Type B pancreatic cell (in vitro differentiated cells): ENCODE measurements at regions not wholly inside any gene's neighbourhood (a gene's known extent, or its start where the extent isn't known, plus 50 kb on each side); places are given as distances from the start of the nearest gene placed in this dataset.

Experiments used
- DNase-seq: peaks from one replicate; pipeline ENCODE4 v3.0.0; 2021; ENCODE audit warnings: mixed read lengths; ENCODE audit not compliant: unreplicated experiment; ENCODE audit errors: extremely low spot score
- H3K27ac Mint-ChIP-seq: 2 replicates; pipeline ENCODE4 v1.8.0; 2021; ENCODE audit warnings: mild to moderate bottlenecking, mixed read lengths
- H3K27me3 Mint-ChIP-seq: 2 replicates; pipeline ENCODE4 v1.8.0; 2021; ENCODE audit warnings: mixed read lengths
- H3K36me3 Mint-ChIP-seq: 2 replicates; pipeline ENCODE4 v1.8.0; 2021; ENCODE audit warnings: mixed read lengths
- H3K4me1 Mint-ChIP-seq: one replicate; pipeline ENCODE4 v1.8.0; 2021; ENCODE audit warnings: mixed read lengths; ENCODE audit not compliant: unreplicated experiment
- H3K4me3 Mint-ChIP-seq: 2 replicates; pipeline ENCODE4 v1.8.0; 2021; ENCODE audit warnings: mild to moderate bottlenecking, mixed read lengths
- H3K9me3 Mint-ChIP-seq: 2 replicates; pipeline ENCODE4 v1.8.0; 2021; ENCODE audit warnings: mixed read lengths
- CTCF ChIP-seq: fragments of 200-600 bp; sonication (generic); conservative IDR thresholded peaks from 2 replicates; pipeline ENCODE4 v1.5.0; 2021; ENCODE audit warnings: antibody characterized with exemption, mild to moderate bottlenecking

DNA sequence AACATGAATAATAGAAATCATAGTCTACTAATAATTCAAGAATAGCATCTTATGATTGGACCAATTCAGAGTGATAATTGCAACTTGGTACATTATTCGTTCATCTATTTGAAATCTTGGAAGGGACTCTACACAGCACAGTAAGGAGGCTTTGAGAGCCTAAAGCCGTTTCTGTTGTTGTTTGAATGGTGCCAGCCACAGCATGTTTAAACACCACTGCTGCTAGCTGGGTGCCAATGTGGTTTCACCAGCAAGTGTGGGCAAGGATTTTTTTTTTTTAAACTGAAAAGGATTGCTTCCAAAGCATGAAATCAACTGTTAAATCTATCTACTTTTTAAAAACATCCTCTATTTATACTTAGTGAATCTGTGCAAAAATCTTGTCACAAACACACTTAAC lies 253.9 kb upstream of the MAP3K1 start:
- Mint-ChIP-seq H3K27ac (no peak overlapping the region), H3K4me3 (no peak overlapping the region), H3K9me3 (peaks cover 11% of the 10 kb centered on the region), H3K36me3 (no peaks in the 10 kb centered on the region), H3K27me3 (no peaks in the 10 kb centered on the region), H3K4me1 (peaks cover 20% of the 10 kb centered on the region)
- TF ChIP-seq CTCF: no peak
- DNase-seq: no peak

DNA sequence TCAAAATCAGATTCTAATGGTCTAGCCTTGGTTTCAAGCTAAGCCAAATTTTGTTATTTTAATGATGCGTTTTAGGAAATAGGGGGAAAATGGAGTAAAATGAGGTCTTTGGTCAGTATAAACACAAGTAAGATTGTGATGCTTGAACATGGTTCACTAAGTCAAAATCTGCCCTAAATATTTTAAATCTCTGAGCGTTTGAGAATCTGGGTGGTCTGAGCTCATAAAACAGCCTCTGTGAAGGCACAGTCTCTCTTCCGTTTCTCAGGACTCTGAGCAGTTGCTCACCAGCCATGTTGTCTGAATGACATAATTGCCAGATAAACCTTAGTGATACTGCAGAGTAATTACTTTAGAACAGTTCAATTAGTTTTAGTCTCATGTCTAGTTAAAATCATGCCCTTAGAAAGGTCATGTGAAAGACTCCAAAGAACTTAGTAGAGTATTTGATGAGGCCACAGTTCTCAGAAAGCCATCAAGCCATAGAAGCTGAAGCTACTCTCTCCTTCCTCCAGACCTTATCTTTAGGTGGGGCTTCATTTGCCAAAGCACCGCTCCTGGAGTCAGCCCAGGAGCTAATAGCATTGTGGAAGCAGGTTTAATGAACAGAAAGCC lies 257.1 kb upstream of the MAP3K1 start:
- H3K27ac Mint-ChIP-seq: peak overlapping the region; percentile 24
- H3K9me3 Mint-ChIP-seq: peaks cover 5% of the 10 kb centered on the region
- DNase-seq: no peak
- no peaks in the 10 kb centered on the region for H3K27me3 Mint-ChIP-seq
- H3K4me3 Mint-ChIP-seq: no peak overlapping the region
- peaks cover 12% of the 10 kb centered on the region for H3K4me1 Mint-ChIP-seq
- TF ChIP-seq CTCF: no peak
- H3K36me3 Mint-ChIP-seq: no peaks in the 10 kb centered on the region

DNA sequence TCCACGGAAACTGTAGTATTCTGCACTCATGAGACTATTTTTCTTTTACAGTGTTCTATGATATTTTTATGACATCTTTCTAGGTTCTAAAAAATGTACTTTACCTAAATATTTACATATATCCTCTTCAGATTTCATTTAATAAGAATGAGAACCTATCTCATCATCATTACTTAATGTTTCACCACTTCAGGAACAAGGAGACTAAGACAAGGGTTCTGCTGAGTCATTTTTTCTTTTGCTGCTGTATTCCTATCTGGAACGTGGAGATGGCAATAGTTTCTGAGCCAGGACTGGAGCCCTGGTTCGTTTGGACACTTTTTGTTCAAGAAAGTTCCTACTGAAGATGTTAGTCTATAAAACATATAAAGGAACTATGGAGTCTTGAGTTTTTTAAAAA lies 258.2 kb upstream of the MAP3K1 start:
- no peaks in the 10 kb centered on the region for H3K27me3 Mint-ChIP-seq
- H3K4me1 Mint-ChIP-seq: peaks cover 12% of the 10 kb centered on the region
- DNase-seq: no peak
- H3K4me3 Mint-ChIP-seq: no peak overlapping the region
- H3K36me3 Mint-ChIP-seq: no peaks in the 10 kb centered on the region
- no peak for TF ChIP-seq CTCF
- peaks cover 5% of the 10 kb centered on the region for H3K9me3 Mint-ChIP-seq
- H3K27ac Mint-ChIP-seq: no peak overlapping the region

DNA sequence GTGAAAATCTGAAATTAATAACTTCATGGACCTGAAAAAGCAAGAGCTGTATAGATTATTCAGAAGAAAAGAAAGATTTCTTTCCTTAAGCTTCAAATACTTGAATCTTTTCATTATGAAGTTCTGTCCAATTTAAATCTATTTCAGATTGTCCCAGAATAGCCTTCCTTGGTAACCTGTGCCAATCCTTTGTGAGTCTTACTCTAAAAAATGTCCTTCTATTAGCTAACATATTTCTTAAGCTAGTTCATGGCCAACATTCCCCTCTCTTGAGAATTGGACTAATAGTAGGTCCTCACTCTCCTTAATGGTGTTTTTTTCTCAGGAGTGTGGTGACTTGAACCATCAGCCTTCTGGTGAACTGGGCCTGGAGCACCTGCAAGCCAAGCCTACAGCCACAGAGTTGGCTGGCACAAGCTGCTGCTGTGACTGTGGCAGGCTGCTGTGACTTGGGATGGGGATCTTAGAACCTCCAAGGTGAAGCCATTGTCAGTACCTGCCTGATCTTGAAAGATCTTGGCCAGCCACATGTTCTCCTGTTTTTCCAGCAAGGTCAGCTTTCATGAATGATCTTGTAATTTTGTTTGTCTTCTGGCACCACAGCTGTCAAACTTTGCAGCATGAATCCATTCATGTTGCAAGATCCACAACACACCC lies 262.6 kb upstream of the MAP3K1 start:
- Mint-ChIP-seq H3K27me3 (no peaks in the 10 kb centered on the region), H3K36me3 (no peaks in the 10 kb centered on the region), H3K9me3 (no peaks in the 10 kb centered on the region), H3K27ac (no peak overlapping the region), H3K4me1 (peaks cover under 1% of the 10 kb centered on the region), H3K4me3 (no peak overlapping the region)
- no peak for DNase-seq
- TF ChIP-seq CTCF: no peak

GRCh38 chr5:56550227-56550626 lies 265.1 kb upstream of the MAP3K1 start:
- H3K27ac Mint-ChIP-seq: no peak overlapping the region
- no peak for TF ChIP-seq CTCF
- no peak overlapping the region for H3K4me3 Mint-ChIP-seq

More at GRCh38 chr5:56550227-56550626, 265.1 kb upstream of the MAP3K1 start:
- no peaks in the 10 kb centered on the region for H3K27me3 Mint-ChIP-seq
- no peaks in the 10 kb centered on the region for H3K36me3 Mint-ChIP-seq
- H3K4me1 Mint-ChIP-seq: no peaks in the 10 kb centered on the region
- H3K9me3 Mint-ChIP-seq: no peaks in the 10 kb centered on the region
- DNase-seq: no peak
